Renal cortex interstitium (tissue), 11 donors: ENCODE measurements at regions not wholly inside any gene's neighbourhood (a gene's known extent, or its start where the extent isn't known, plus 50 kb on each side); places are given as distances from the start of the nearest gene placed in this dataset.
A peak's percentile ranks its signal among the peaks of the same experiment; 100 is the strongest.

Experiments
- DNase-seq, 11 donors: peaks; one replicate each; pipeline ENCODE4 v3.0.0-alpha.2; 2013; ENCODE audit warnings: low read depth in 9 of 11, low spot score in 4 of 11; ENCODE audit errors: extremely low read depth in 1 of 11

DNA sequence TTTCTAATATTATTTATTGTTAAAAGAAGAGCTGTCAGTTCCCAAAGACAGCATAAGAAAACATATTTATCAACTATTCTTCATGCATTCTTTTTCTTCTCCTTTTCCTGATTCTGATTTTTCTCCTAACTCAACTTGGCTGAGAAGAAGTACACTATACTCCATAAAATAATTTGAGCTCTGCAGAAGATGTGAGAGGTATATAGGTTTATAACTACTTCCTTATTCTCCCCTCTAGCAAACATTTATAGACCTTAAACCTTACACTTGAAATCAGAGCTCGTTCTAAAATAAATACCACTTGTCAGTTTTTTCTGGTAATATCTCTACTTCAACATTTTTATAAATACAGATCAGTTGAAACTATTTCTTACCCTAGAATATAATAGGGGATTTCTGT is 724.8 kb upstream of the GRAMD2B start:
- DNase-seq = no peak

DNA sequence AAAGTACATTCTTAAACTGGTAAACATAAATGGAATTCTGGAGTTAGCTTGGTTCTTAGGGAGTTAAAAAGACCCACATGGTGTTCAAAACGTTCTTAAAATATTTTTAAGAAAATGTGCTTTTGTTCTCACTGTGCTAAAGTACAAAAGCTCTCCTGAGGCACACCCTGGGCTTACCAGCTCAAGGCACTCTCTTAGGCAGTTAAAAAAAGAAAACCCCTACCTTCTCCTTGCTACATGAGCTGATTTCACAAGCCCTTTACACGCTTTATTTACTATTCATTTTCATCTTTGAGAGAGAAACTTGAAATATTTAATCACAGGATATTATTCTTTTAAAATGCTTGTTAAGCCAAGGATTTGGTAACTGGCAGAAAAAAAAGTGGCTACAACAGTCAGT is 723.3 kb upstream of the GRAMD2B start:
- no peak for DNase-seq

DNA sequence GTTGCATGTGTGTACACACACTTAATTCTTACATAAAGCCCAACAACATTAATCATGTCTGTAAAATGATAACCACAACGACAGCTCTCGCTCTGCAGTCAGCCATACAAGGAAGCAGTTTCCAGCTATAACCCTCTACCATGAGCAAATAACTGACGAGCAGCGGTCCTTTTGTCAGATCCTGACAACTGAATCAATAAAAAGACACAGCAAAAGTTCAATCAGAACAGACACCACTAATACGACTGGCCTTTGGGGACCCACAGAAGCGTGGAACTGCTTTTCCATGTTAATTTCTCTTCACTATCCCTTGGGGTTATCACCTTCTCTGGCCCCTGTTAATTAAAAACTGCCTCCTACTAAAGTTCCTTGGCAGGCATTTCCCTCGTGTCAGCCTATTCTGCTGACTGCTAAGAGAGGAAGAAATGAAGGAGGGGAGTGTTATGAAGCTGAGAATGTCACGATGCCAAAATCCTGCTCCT is 722.8 kb upstream of the GRAMD2B start:
- DNase-seq = peak in 7 of 11 donors; percentile 18 to 67 (median 34)

- DNase-seq = no peak
Observed at GRCh38 chr5:125703616-125704015, 719.6 kb upstream of the GRAMD2B start.

DNA sequence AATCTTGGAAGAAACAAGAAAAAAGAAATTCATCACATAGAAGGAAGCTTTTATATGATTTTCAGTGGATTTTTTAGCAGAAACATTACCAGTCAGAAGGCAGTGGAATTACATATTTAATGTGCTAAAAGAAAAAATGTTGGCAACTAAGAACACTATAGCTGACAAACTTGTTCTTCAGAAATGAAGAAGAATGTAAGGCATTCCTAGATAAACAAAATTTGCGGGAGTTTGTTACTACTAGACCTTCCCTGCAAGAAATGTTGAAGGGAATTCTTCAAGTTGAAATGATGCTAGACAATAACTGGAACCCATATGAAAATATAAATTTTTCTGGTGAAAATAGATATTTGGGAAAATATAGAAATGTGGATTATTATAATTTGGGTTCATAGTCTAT is 718.3 kb upstream of the GRAMD2B start:
- no peak for DNase-seq

DNA sequence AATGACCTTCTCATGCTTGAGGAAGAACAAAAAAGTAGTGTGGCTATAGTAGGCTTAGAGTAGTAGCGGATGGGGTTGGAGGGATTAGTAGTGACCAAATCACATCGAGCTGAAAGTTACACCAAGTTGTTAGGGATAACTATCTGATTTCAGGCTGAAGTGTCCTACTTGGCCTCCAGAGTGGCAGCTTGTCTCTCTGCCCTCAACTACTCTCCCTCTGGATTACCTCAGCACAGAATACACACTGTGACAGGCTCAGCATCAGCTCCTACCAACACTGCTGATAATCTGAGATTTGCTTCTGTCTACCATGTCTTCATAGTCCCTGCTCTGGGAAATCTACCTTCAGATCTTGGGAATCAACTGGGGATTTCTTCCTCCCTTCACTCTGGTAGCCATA is 714.6 kb upstream of the GRAMD2B start:
- no peak for DNase-seq

DNA sequence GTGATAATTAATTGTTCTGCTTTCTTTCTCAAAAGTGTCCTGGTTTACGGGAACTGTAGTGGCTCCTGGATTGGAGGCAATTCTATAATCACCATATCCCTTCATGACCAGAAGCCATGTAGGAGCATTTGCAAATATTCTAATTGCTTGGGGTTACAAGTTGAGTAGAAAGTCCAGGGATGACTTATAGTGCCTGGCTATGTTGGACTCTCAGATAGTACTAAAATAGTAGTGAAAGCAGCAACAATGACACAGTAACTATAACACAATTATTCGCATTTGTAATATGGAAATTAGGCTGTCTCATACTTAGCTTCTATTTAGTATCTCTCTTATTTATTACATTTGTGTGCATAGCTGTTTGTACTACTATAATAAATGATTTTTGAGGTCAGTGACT is 712.5 kb upstream of the GRAMD2B start:
- DNase-seq = no peak

DNA sequence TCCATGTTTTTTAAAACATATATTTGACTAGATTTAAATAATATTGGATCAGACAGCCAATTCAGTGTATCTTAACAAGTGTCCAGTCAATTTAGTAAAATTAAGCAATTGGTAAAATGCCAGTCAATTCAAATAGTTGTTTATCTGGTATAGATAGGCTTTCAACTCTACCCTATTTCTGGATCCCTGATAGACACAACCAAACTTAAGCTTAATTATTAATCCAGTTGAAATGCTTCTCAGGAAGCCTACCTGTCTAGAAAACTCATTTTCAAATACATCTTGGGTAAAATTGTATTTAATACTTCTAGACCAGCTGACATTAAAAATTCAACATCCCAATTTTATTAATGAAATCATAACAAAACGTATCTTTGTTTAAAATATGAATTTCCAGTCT is 710.8 kb upstream of the GRAMD2B start:
- no peak for DNase-seq

DNA sequence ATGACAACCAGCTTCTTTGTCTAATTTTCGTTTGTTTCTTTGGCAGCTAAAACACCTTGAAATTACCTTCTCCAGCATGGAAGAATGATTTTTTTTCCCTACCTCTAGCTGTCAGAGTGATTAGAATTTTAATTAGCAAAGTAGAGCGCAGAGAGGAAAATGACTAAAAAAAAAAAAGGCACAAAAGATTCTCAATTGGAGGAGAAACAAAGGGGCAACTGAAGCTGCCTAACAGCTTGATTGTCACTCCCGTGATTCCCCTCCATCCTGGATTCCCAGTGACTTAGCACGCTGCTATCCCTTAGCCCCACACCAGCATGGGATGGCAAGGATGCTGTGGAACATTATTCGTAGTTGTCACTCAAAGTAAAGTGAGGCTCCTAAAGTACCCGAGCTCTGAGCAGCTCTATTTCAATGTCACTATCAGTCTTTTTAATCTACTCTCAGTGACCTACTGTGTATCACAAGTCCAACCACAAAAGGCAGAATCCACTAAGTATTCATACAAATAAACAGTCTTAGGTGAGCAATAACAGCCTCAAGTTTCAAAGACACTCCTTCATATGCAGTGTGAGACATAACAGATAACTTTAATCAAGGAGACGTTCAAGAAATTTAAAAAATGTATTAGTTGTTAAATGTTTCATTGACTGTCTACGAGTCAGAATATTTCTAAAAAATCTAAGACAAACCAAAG is 710.0 kb upstream of the GRAMD2B start:
- no peak for DNase-seq

DNA sequence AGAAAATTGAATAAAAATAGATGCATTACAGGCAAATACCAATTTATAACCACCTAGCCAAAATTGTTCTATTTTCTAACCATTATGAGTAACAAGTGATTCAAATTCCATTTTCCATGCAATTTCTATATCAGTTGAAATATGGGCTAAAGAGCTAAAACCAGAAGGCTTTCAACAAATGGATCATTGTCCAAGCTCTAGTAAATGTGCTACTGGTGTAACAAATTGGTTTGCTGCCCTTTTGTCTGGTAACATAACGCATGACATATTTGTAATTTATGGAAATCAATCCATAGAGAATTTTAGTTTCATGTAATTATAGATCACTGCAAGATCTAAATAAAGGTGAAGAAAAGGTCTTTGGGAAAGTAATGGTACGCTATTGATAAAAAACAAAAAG is 708.0 kb upstream of the GRAMD2B start:
- no peak for DNase-seq

- DNase-seq = no peak
Observed at GRCh38 chr5:125717209-125717608, 706.0 kb upstream of the GRAMD2B start.

DNA sequence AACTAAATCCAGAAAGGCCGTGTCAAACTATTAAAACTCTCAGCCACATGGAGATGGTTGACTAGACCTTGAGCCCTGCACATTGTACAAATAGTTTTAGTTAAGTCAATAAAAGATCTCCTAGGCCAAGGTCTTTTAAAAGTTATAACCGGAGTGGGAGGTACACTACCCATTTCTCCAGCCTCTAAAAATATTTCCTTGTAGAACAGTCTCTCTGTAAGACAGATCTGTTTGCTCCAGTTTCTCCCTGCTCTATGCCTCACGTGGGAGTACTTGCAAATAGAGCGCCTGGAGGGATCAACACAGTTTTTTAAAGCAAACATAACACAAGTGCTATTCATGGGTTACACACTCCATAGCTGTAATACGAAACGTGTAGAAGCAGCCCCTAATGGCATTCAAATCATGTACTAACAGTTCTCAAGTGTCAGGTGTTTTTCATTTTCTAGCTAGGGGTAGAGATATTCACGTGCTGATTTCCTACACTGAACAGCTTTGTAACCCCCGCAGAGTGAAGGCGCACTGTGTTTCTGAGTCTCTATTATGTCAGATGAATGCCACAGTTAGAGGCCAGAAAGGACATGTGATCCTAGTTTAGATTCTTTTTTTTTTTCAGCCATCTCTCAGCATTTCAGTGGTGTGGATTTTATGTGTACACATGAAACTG is 703.4 kb upstream of the GRAMD2B start:
- DNase-seq = peak in 8 of 11 donors; percentile 18 to 71 (median 36)

GRCh38 chr5:125720348-125720685 is 702.9 kb upstream of the GRAMD2B start:
- DNase-seq = no peak

GRCh38 chr5:125720721-125721120 is 702.5 kb upstream of the GRAMD2B start:
- no peak for DNase-seq

GRCh38 chr5:125722550-125722949 is 700.7 kb upstream of the GRAMD2B start:
- no peak for DNase-seq

- DNase-seq = no peak
Observed at GRCh38 chr5:125725691-125726090, 697.5 kb upstream of the GRAMD2B start.

DNA sequence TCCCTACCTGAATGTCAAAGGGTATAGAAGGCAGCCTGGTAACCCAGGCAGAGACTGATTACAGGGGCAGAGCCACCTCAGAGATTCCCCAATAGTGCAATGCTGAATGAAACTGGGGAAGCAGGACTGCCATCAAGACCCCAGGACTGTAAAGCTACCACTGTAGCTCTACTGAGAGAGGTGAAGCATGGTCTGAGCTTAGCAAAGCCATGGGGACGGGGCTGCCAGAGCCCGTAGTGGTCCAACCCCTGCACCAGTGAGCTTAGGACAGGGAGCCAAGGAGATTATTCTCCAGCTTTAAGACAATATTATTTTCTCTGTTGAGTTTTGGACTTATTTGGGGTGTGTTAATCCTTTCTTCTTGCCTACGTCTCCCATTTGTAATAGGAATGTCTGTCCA is 679.3 kb upstream of the GRAMD2B start:
- no peak for DNase-seq

- DNase-seq = no peak
Observed at GRCh38 chr5:125746917-125747316, 676.3 kb upstream of the GRAMD2B start.

- no peak for DNase-seq
Observed at GRCh38 chr5:125750147-125750860, 672.9 kb upstream of the GRAMD2B start.

- DNase-seq = no peak
Observed at GRCh38 chr5:125750861-125751186, 672.4 kb upstream of the GRAMD2B start.

DNA sequence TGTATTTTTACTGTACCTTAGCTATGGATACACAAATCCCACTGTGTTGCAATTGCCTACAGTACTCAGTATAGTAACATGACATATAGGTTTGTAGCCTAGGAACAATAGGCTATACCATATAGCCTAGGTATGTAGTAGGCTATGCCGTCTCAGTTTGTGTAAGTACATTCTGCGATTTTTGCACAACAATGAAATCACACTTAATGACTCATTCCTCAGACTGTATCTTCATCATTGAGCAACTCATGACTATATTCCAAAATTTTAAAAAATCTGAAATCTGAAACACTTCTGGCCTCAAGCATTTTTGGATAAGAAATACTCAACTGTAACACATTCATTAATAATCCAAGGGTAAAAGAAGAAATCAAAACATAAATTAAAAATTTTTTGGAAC is 666.8 kb upstream of the GRAMD2B start:
- DNase-seq = no peak
